ENCODE measurements at regions not wholly inside any gene's neighbourhood (a gene's known extent, or its start where the extent isn't known, plus 50 kb on each side); places are given as distances from the start of the nearest gene placed in this dataset.

GRCh38 chr6:99689916-99690685, 83.5 kb downstream of the PRDM13 start:
- TF ChIP-seq, protein P1, sequence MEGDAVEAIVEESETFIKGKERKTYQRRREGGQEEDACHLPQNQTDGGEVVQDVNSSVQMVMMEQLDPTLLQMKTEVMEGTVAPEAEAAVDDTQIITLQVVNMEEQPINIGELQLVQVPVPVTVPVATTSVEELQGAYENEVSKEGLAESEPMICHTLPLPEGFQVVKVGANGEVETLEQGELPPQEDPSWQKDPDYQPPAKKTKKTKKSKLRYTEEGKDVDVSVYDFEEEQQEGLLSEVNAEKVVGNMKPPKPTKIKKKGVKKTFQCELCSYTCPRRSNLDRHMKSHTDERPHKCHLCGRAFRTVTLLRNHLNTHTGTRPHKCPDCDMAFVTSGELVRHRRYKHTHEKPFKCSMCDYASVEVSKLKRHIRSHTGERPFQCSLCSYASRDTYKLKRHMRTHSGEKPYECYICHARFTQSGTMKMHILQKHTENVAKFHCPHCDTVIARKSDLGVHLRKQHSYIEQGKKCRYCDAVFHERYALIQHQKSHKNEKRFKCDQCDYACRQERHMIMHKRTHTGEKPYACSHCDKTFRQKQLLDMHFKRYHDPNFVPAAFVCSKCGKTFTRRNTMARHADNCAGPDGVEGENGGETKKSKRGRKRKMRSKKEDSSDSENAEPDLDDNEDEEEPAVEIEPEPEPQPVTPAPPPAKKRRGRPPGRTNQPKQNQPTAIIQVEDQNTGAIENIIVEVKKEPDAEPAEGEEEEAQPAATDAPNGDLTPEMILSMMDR (conservative IDR thresholded peaks at IDR 0.05 in 1 of 2, IDR thresholded peaks at IDR 0.05 in 1 of 2; ENCODE audit: extremely low read depth in 1 of 2, insufficient read depth in 1 of 2, low read depth in 1 of 2, low read length in 2 of 2), result no peak
- no peak for TF ChIP-seq EZH2 (IDR thresholded peaks at IDR 0.05; ENCODE audit: borderline replicate concordance, low read length)

Data from mammary epithelial cell (primary cell).